Activated T-cell treated with anti-CD3 and anti-CD28 coated beads, Interleukin-2, amount 50 U/mL, for 24 hours (primary cell): ENCODE measurements at regions not wholly inside any gene's neighbourhood (a gene's known extent, or its start where the extent isn't known, plus 50 kb on each side); places are given as distances from the start of the nearest gene placed in this dataset.

Experiments used
- DNase-seq: peaks from one replicate; pipeline ENCODE4 v3.0.0-alpha.2; 2020
- H3K27ac Mint-ChIP-seq: 2 replicates; pipeline ENCODE4 v1.8.0; 2020; ENCODE audit warnings: mild to moderate bottlenecking, mixed read lengths
- H3K27me3 Mint-ChIP-seq: 2 replicates; pipeline ENCODE4 v1.8.0; 2020; ENCODE audit warnings: mixed read lengths
- H3K36me3 Mint-ChIP-seq: 2 replicates; pipeline ENCODE4 v1.8.0; 2020; ENCODE audit warnings: low read depth, mixed read lengths
- H3K4me1 Mint-ChIP-seq: 2 replicates; pipeline ENCODE4 v1.8.0; 2020; ENCODE audit warnings: low read depth, mixed read lengths
- H3K4me3 Mint-ChIP-seq: 2 replicates; pipeline ENCODE4 v1.8.0; 2020; ENCODE audit warnings: mild to moderate bottlenecking, moderate library complexity, mixed read lengths
- H3K9me3 Mint-ChIP-seq: 2 replicates; pipeline ENCODE4 v1.8.0; 2020; ENCODE audit warnings: mixed read lengths

- Mint-ChIP-seq H3K4me3 (no peak overlapping the region), H3K4me1 (no peaks in the 10 kb centered on the region), H3K27ac (no peak overlapping the region), H3K36me3 (no peaks in the 10 kb centered on the region), H3K27me3 (peaks cover 5% of the 10 kb centered on the region), H3K9me3 (no peaks in the 10 kb centered on the region)
- DNase-seq = no peak
Measured at GRCh38 chr4:56086561-56086960, 137.8 kb downstream of the CEP135 start.

GRCh38 chr4:56086073-56086541, 137.4 kb downstream of the CEP135 start:
- Mint-ChIP-seq H3K4me3 (no peak overlapping the region), H3K27me3 (peaks cover 5% of the 10 kb centered on the region), H3K36me3 (no peaks in the 10 kb centered on the region), H3K9me3 (no peaks in the 10 kb centered on the region), H3K27ac (no peak overlapping the region), H3K4me1 (no peaks in the 10 kb centered on the region)
- DNase-seq = no peak

GRCh38 chr4:56085275-56085674, 136.5 kb downstream of the CEP135 start:
- Mint-ChIP-seq H3K9me3 (no peaks in the 10 kb centered on the region), H3K4me3 (no peak overlapping the region), H3K27me3 (peaks cover 3% of the 10 kb centered on the region), H3K27ac (no peak overlapping the region), H3K4me1 (no peaks in the 10 kb centered on the region), H3K36me3 (no peaks in the 10 kb centered on the region)
- no peak for DNase-seq

DNA sequence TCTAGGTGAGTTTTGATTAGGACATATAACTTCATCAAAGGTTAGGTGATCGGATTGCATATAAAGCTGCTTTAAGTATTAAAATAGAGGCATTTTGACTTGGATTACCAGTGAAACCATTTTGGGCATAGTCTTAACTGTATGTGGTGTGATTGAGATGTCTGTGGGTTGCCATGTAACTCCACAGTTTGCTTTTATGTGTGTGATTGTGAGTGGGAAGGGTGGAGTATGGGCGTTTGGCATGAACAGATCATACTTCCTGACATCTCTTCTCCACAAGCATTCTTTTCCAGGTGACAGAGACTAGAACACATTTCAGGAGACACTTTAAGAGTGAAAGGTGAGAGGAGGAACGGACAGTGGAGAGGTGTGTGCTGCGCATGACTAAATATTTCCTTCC, 136.1 kb downstream of the CEP135 start:
- Mint-ChIP-seq H3K4me3 (no peak overlapping the region), H3K27me3 (peaks cover 3% of the 10 kb centered on the region), H3K9me3 (no peaks in the 10 kb centered on the region), H3K27ac (no peak overlapping the region), H3K36me3 (no peaks in the 10 kb centered on the region), H3K4me1 (no peaks in the 10 kb centered on the region)
- DNase-seq = no peak
